H1 (cell line): ENCODE measurements at regions not wholly inside any gene's neighbourhood (a gene's known extent, or its start where the extent isn't known, plus 50 kb on each side); places are given as distances from the start of the nearest gene placed in this dataset.

Experiments
- CTCF ChIA-PET: fragments of 300-600 bp; sonication (Branson Sonifier 250); formaldehyde crosslinking; loops from one replicate; lab custom pipeline; 2021; ENCODE audit not compliant: partially characterized antibody; lab: Charles Lee
- POLR2A ChIA-PET: fragments of 300-600 bp; sonication (Branson Sonifier 250); formaldehyde crosslinking; loops from one replicate; lab custom pipeline; 2021; ENCODE audit warnings: inconsistent platforms; ENCODE audit not compliant: partially characterized antibody; lab: Charles Lee
- DNase-seq, 2 experiments: peaks; one replicate each; pipeline versions ENCODE4 v3.0.0 to v3.0.0-alpha.2; 2010 to 2022; ENCODE audit warnings: low spot score in 2 of 2, low read depth in 1 of 2, mixed read lengths in 1 of 2
- FAIRE-seq: peaks from 2 replicates; lab custom pipeline; 2011; peaks lifted over from hg19 to GRCh38; lab: Jason Lieb, UNC
- H2AFZ ChIP-seq: 2 replicates; pipeline ENCODE4 v1.8.1; 2012; ENCODE audit warnings: low read length, inconsistent platforms
- H2AK5ac ChIP-seq: 2 replicates; pipeline ENCODE4 v1.6.1; 2013; ENCODE audit warnings: low read depth, low read length
- H2BK120ac ChIP-seq: replicated peaks from 2 replicates; pipeline ENCODE3; 2013; ENCODE audit warnings: low read depth, low read length, inconsistent platforms
- H2BK12ac ChIP-seq: 2 replicates; pipeline ENCODE4 v1.6.1; 2013; ENCODE audit warnings: low read depth, low read length
- H2BK15ac ChIP-seq: 2 replicates; pipeline ENCODE4 v1.6.1; 2013; ENCODE audit warnings: low read length
- H2BK20ac ChIP-seq: 2 replicates; pipeline ENCODE4 v1.6.1; 2013; ENCODE audit warnings: low read length
- H2BK5ac ChIP-seq: 2 replicates; pipeline ENCODE4 v1.6.1; 2013; ENCODE audit warnings: low read depth, low read length
- H3K14ac ChIP-seq: 2 replicates; pipeline ENCODE4 v1.6.1; 2013; ENCODE audit warnings: inconsistent platforms; ENCODE audit not compliant: insufficient read length
- H3K18ac ChIP-seq: 2 replicates; pipeline ENCODE4 v1.6.1; 2013; ENCODE audit warnings: low read length; ENCODE audit errors: extremely low read depth
- H3K23ac ChIP-seq: 2 replicates; pipeline ENCODE4 v1.6.1; 2013; ENCODE audit warnings: inconsistent platforms; ENCODE audit not compliant: insufficient read length
- H3K23me2 ChIP-seq: 2 replicates; pipeline ENCODE4 v1.6.1; 2013; ENCODE audit warnings: low read depth, low read length
- H3K27ac ChIP-seq: 2 replicates; pipeline ENCODE4 v1.6.1; 2011; ENCODE audit warnings: low read depth, low read length, inconsistent platforms
- H3K27me3 ChIP-seq, 4 experiments: replicated peaks in 1 of 4; 1 replicate in 1 of 4; 2 replicates in 3 of 4; pipeline versions ENCODE4 v1.6.1 to v1.8.1; 2011 to 2013; ENCODE audit warnings: low read length in 3 of 4, mild to moderate bottlenecking in 3 of 4, inconsistent platforms in 2 of 4, mixed read lengths in 2 of 4, moderate library complexity in 1 of 4; ENCODE audit not compliant: control insufficient read depth in 3 of 4, insufficient read depth in 3 of 4; ENCODE audit errors: extremely low read depth in 1 of 4
- H3K36me3 ChIP-seq, 4 experiments: 2 replicates each; pipeline versions ENCODE4 v1.6.1 to v1.8.1; 2011 to 2013; ENCODE audit warnings: mild to moderate bottlenecking in 4 of 4, low read length in 3 of 4, moderate library complexity in 2 of 4, control low read depth in 1 of 4, inconsistent platforms in 1 of 4; ENCODE audit not compliant: insufficient read depth in 4 of 4, control insufficient read depth in 2 of 4
- H3K4ac ChIP-seq: replicated peaks from 2 replicates; pipeline ENCODE3; 2013; ENCODE audit warnings: low read length, low read depth, mixed read lengths, inconsistent platforms; ENCODE audit not compliant: insufficient read length
- H3K4me1 ChIP-seq, 4 experiments: replicated peaks in 1 of 4; 1 replicate in 1 of 4; 2 replicates in 3 of 4; pipeline versions ENCODE4 v1.6.1 to v1.8.1; 2011 to 2013; ENCODE audit warnings: low read length in 3 of 4, inconsistent platforms in 2 of 4, mixed read lengths in 1 of 4; ENCODE audit not compliant: insufficient read depth in 4 of 4, control insufficient read depth in 3 of 4
- H3K4me2 ChIP-seq, 2 experiments: 2 replicates each; pipeline versions ENCODE4 v1.6.1 to v1.8.1; 2011 to 2013; ENCODE audit warnings: low read depth in 2 of 2, low read length in 2 of 2, control low read depth in 1 of 2, inconsistent platforms in 1 of 2, mild to moderate bottlenecking in 1 of 2; ENCODE audit not compliant: insufficient read depth in 1 of 2
- H3K4me3 ChIP-seq, 4 experiments: fragments of 200-600, 300-600 bp in 1 of 4; sonication (generic), shearing (Covaris generic), sonication (Bioruptor Twin) in 1 of 4; 2 replicates each; pipeline versions ENCODE4 v1.5.1 to v1.8.1; 2011 to 2016; ENCODE audit warnings: low read length in 4 of 4, low read depth in 3 of 4, control low read depth in 2 of 4, inconsistent platforms in 2 of 4, mild to moderate bottlenecking in 2 of 4, mixed read lengths in 1 of 4, moderate library complexity in 1 of 4; ENCODE audit not compliant: insufficient read depth in 2 of 4; ENCODE audit errors: extremely low read depth in 1 of 4
- H3K56ac ChIP-seq: replicated peaks from 2 replicates; pipeline ENCODE3; 2013; ENCODE audit warnings: low read depth, mild to moderate bottlenecking, mixed read lengths, low read length, inconsistent platforms; ENCODE audit not compliant: insufficient read length
- H3K79me1 ChIP-seq: 2 replicates; pipeline ENCODE4 v1.6.1; 2013; ENCODE audit warnings: low read depth, low read length, control low read depth
- H3K79me2 ChIP-seq, 2 experiments: 2 replicates each; pipeline versions ENCODE4 v1.6.1 to v1.8.1; 2012 to 2013; ENCODE audit warnings: low read length in 2 of 2, mild to moderate bottlenecking in 2 of 2, inconsistent platforms in 1 of 2; ENCODE audit not compliant: insufficient read depth in 2 of 2, control insufficient read depth in 1 of 2
- H3K9ac ChIP-seq, 4 experiments: replicated peaks in 1 of 4; 1 replicate in 1 of 4; 2 replicates in 3 of 4; pipeline versions ENCODE4 v1.6.1 to v1.8.1; 2011 to 2013; ENCODE audit warnings: low read depth in 3 of 4, low read length in 3 of 4, control low read depth in 2 of 4, mild to moderate bottlenecking in 2 of 4, moderate library complexity in 2 of 4, inconsistent platforms in 1 of 4; ENCODE audit errors: extremely low read depth in 1 of 4
- H3K9me3 ChIP-seq, 2 experiments: 2 replicates each; pipeline versions ENCODE4 v1.6.1 to v1.8.1; 2012 to 2013; ENCODE audit warnings: mild to moderate bottlenecking in 2 of 2, moderate library complexity in 2 of 2, control low read depth in 1 of 2, inconsistent platforms in 1 of 2, low read depth in 1 of 2, low read length in 1 of 2, mixed read lengths in 1 of 2; ENCODE audit not compliant: insufficient read depth in 2 of 2
- H4K20me1 ChIP-seq, 2 experiments: replicated peaks in 1 of 2; 2 replicates each; pipeline versions ENCODE3 to v1.8.1; 2011 to 2013; ENCODE audit warnings: inconsistent platforms in 2 of 2, low read length in 2 of 2, mild to moderate bottlenecking in 1 of 2; ENCODE audit not compliant: insufficient read depth in 2 of 2, control insufficient read depth in 1 of 2
- H4K5ac ChIP-seq: 2 replicates; pipeline ENCODE4 v1.6.1; 2013; ENCODE audit warnings: low read length, low read depth, mixed read lengths, inconsistent platforms; ENCODE audit not compliant: insufficient read length
- H4K8ac ChIP-seq: 2 replicates; pipeline ENCODE4 v1.8.0; 2013; ENCODE audit warnings: mild to moderate bottlenecking, moderate library complexity, low read length, inconsistent platforms; ENCODE audit not compliant: insufficient read depth; ENCODE audit errors: extremely low read depth
- H4K91ac ChIP-seq: replicated peaks from 2 replicates; pipeline ENCODE3; 2013; ENCODE audit warnings: low read length, mixed read lengths, inconsistent platforms; ENCODE audit not compliant: insufficient read length
- CHD2 ChIP-seq: IDR thresholded peaks from 2 replicates; pipeline ENCODE4 v1.6.1; 2012; ENCODE audit warnings: low read length, improper control_type of control experiment
- EP300 ChIP-seq, 2 experiments: IDR thresholded peaks; 1 replicate in 1 of 2; 2 replicates in 1 of 2; pipeline ENCODE4 v1.6.1; 2011 to 2012; ENCODE audit warnings: low read depth in 2 of 2, low read length in 2 of 2, mild to moderate bottlenecking in 2 of 2, borderline replicate concordance in 1 of 2, inconsistent platforms in 1 of 2, moderate library complexity in 1 of 2
- GTF2F1 ChIP-seq: IDR thresholded peaks from 2 replicates; pipeline ENCODE4 v1.6.1; 2012; ENCODE audit warnings: low read depth, low read length, improper control_type of control experiment, borderline replicate concordance
- POLR2A ChIP-seq, 2 experiments: IDR thresholded peaks; 1 replicate in 1 of 2; 2 replicates in 1 of 2; pipeline ENCODE4 v1.6.1; 2011; ENCODE audit warnings: low read depth in 2 of 2, low read length in 2 of 2, mild to moderate bottlenecking in 2 of 2; ENCODE audit errors: control extremely low read depth in 1 of 2
- SRF ChIP-seq: IDR thresholded peaks from 2 replicates; pipeline ENCODE4 v1.6.1; 2011; ENCODE audit warnings: mild to moderate bottlenecking, low read depth, low read length, moderate library complexity
- WGBS, 2 experiments: shearing (Covaris generic) in 1 of 2; methylation state at CpG; one replicate each; pipeline versions ENCODE4 v1.1.6 to v1.1.7; 2013 to 2015; ENCODE audit warnings: low lambda C conversion rate in 2 of 2, mixed read lengths in 2 of 2, inconsistent platforms in 1 of 2, low coverage in 1 of 2, missing lambda C conversion rate in 1 of 2; ENCODE audit not compliant: insufficient replicate concordance in 2 of 2, insufficient coverage in 1 of 2, insufficient read length in 1 of 2; ENCODE audit errors: extremely low coverage in 1 of 2, missing lambda C conversion rate in 1 of 2; 5-methylcytosine and 5-hydroxymethylcytosine counted together
- TF ChIP-seq, protein P1 (sequence below): IDR thresholded peaks from 2 replicates; pipeline ENCODE4 v1.6.1; 2012; ENCODE audit warnings: inconsistent platforms

DNA sequence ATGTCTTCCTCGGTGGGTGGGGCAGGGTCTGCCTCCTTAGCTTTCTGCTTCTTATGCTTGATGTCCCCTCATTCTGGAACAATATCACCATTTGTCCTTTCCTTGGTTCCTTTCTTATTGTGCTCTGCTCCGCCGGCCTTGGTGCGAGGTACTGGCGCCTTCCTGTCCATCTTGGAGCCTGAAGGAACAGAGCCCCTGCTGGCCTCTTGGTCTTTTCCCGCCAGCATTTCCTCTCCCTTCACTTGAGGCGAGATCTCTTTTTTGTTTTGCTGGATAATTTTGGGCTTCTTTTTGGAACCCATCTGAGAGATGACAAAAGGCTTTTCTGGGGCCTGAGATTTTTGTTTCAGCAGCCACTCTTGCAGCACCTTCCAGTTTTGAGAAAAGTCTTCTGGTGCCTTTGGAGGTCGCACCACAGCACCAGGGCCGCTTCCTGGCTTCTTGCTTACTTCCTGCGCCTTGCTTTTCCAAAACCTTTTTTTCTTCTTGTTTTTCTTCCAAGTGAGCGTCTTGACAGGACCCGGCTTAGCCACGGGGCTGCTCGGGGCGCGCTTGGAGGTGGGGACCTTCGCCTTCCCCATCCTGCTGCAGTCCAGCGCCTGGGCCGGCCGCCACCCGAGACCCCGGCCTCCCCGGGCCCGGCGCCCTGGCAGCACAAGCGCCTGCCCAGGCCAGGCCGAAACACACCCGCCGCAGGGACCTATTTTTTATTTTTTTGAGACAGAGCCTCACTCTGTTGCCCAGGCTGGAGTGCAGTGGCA is 127.1 kb downstream of the KLF13 start:
- Histone ChIP-seq H3K36me3 (no peaks in the 10 kb centered on the region), H2AK5ac (no peak overlapping the region), H2BK5ac (no peak overlapping the region), H2BK12ac (0 out of 2 replicates have a peak overlapping the region, but pooled peaks have one; percentile 43), H2BK20ac (no peak overlapping the region), H3K18ac (no peak overlapping the region), H3K14ac (no peak overlapping the region), H4K8ac (no peak overlapping the region), H3K9ac (no peak overlapping the region), H3K4me2 (no peak overlapping the region), H3K4ac (no peak overlapping the region), H3K79me2 (no peaks in the 10 kb centered on the region), H2AFZ (no peak overlapping the region), H3K4me1 (peaks cover 0 to 6% (median 0%) of the 10 kb centered on the region in 4 experiments; a peak in 4 of 7 replicates), H3K23me2 (no peaks in the 10 kb centered on the region), H3K23ac (no peak overlapping the region), H3K4me3 (no peak overlapping the region), H3K27ac (no peak overlapping the region), H3K27me3 (no peaks in the 10 kb centered on the region), H3K56ac (no peak overlapping the region), H2BK15ac (no peak overlapping the region), H4K5ac (no peak overlapping the region), H4K20me1 (no peaks in the 10 kb centered on the region), H3K9me3 (no peaks in the 10 kb centered on the region), H3K79me1 (no peaks in the 10 kb centered on the region), H2BK120ac (no peak overlapping the region), H4K91ac (no peak overlapping the region)
- 91% methylated on average over 12 of the region's 29 CpGs; no CpG with 5 or more reads in 1 of the 2 experiments for WGBS, 2 experiments
- DNase-seq (no peak), FAIRE-seq (no peak)
- POLR2A ChIA-PET = no interaction called here
- CTCF ChIA-PET = interaction anchor here (1.1 to 12.6 kb wide), 7 partner anchors 12 to 239 kb away, joined by 3 to 98 read pairs (median 3); no protein-coding TSS in a partner anchor
- TF ChIP-seq GTF2F1 (no peak), CHD2 (no peak), SRF (no peak), EP300 (IDR thresholded peaks at IDR 0.05; ENCODE audit: borderline replicate concordance in 1 of 2, low read depth in 2 of 2, low read length in 2 of 2) (no peak), POLR2A (IDR thresholded peaks at IDR 0.05; ENCODE audit: control extremely low read depth in 1 of 2, low read depth in 2 of 2, low read length in 2 of 2) (no peak)
- TF ChIP-seq, protein P1, sequence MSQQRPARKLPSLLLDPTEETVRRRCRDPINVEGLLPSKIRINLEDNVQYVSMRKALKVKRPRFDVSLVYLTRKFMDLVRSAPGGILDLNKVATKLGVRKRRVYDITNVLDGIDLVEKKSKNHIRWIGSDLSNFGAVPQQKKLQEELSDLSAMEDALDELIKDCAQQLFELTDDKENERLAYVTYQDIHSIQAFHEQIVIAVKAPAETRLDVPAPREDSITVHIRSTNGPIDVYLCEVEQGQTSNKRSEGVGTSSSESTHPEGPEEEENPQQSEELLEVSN = peak; percentile 36; the same call in 1 of the 2 replicates
